ENCODE measurements at regions not wholly inside any gene's neighbourhood (a gene's known extent, or its start where the extent isn't known, plus 50 kb on each side); places are given as distances from the start of the nearest gene placed in this dataset.

GRCh38 chr13:86710896-86711295 is 911.7 kb upstream of the SLITRK6 start:
- TF ChIP-seq CTCF (IDR thresholded peaks at IDR 0.05) = no peak
- TF ChIP-seq POLR2AphosphoS5 (IDR thresholded peaks at IDR 0.05) = no peak
- TF ChIP-seq EP300 (IDR thresholded peaks at IDR 0.05) = no peak
- TF ChIP-seq POLR2A (IDR thresholded peaks at IDR 0.05) = no peak
